NCI-H1694 (cell line): ENCODE measurements at regions not wholly inside any gene's neighbourhood (a gene's known extent, or its start where the extent isn't known, plus 50 kb on each side); places are given as distances from the start of the nearest gene placed in this dataset.

Experiments
- DNase-seq: peaks from one replicate; lab custom pipeline; 2025; lab: John Stamatoyannopoulos, UW

GRCh38 chr19:5235458-5236219 lies 105.0 kb downstream of the PTPRS start:
- no peak for DNase-seq

GRCh38 chr19:5234412-5234811 lies 106.2 kb downstream of the PTPRS start:
- no peak for DNase-seq

GRCh38 chr19:5232798-5233505 lies 107.7 kb downstream of the PTPRS start:
- DNase-seq = no peak

GRCh38 chr19:5231857-5232678 lies 108.5 kb downstream of the PTPRS start:
- no peak for DNase-seq

- DNase-seq = no peak
These were observed 109.7 kb downstream of the PTPRS start for GRCh38 chr19:5230730-5231555.

GRCh38 chr19:5229778-5230335 lies 110.8 kb downstream of the PTPRS start:
- no peak for DNase-seq

DNA sequence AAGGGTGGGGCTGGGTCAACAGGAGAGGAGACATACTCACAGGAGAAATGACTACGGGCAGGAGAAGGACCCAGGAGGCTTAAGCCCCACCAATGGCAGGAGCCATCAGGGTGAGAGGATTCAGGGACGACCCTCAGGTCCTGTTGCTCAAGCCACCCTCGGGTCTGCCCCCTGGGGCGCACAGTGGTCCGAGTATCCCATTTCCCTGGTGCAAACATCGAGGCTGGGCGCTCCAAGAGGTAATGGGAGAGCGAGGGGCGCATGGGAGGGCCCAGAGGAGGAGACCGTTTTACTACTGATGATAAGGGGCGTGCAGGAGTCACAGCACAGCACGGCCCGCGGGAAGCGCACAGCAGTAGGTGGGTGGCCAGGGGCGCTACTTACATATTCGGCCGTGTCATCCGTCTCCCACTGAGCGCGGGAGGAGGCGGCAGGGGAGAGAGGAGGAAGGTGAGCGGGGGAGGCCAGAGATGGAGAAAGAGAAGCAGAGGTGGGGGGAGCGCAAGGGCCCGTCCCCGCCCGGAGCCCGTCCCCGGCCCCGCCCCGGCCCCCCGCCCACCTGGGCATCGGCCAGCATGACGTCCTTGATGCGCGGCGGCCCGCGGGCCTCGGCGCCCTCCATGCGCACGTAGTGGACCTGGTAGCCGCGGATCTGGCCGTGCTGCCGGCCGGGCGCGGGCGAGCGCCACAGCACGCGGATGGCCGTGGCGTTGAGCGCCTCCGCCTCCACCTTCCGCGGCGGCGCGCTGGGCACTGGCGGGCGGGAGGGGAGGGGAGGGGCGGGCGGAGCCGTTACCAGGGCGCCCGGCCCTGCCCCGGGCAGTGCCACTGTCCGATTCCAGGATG lies 111.5 kb downstream of the PTPRS start:
- DNase-seq = no peak

- no peak for DNase-seq
These were observed 112.1 kb downstream of the PTPRS start for GRCh38 chr19:5228490-5228889.

DNA sequence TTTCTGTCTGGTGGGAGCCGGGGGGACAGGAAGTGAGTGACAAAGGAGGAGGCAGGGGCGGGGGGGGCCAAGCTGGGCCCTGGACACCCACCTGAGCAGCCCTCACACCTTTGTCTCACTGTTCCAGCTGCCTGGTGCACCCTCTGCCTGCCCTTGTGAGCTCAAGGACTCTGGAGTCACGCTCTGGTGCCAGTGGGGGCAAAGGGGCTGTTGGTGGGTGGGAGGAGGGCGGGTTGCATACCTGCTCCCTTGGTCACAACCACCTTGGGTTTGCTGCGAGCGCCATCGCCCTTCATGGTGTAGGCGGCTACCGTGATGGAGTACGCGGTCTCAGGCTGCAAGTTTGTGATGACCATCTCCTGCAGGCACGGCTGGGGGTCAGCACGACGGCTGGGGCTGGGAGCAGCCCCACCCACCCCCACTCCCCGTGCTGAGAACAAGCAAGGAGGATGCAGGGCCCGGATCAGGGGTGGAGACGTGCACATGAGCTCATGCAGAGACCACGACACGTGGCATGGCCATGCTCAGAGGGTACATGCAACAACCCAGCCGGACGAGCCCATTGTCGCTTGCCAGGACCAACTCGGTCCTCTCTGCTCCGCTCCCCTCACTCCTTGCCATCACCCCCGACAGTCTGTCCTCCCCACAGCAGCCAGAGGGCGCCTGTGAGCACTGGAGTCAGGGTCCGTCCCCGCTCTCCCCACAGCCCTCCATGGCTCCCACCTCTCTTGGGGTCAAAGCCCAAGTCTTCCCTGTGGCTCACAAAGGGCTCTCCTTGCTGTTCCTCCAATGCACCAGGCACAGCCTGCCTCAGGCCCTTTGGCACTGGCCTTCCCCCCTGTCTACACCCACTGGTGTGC lies 114.9 kb downstream of the PTPRS start:
- DNase-seq = no peak

GRCh38 chr19:5224480-5224879 lies 116.1 kb downstream of the PTPRS start:
- DNase-seq = no peak

- no peak for DNase-seq
These were observed 117.7 kb downstream of the PTPRS start for GRCh38 chr19:5222821-5223321.

DNA sequence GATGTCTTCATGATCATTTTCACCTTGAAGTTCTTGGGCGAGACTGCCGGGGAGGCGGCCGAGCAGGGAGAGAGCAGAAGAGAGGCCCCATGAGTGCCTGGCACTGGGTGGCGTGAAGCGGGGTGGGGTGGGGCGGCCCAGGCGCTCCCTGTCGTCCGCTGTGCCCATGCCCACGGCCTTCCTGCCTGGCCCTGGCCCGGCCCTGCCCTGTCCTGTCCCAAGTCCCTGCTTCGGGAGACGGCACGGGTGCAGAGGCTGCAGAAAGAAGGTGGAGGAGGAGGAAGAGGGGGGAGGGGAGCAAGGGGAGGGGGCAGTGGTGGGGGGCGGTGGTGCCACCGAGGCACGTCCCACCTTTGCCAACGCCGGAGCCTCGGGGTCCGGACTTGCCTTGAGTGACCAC lies 118.4 kb downstream of the PTPRS start:
- no peak for DNase-seq

DNA sequence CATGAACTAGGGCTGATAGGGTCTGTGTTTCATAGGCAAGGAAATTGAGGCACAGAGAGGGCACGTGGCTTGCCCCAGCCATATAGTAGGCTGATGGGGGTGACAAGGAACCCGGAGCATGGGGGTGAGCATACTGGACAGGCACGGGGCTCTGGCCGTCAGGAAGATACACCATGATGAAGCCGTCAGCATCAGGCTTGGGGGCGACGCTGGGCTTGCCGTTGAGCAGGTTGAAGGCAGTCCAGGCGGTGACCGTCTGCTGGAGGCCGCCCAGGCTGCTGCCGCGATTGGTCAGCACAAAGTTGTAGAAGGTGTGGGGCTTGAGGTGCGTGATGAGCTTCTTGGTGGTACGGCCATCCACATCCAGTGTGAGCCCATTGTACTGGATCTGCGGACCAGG lies 119.7 kb downstream of the PTPRS start:
- no peak for DNase-seq

GRCh38 chr19:5220361-5220760 lies 120.3 kb downstream of the PTPRS start:
- no peak for DNase-seq

GRCh38 chr19:5219551-5220304 lies 120.9 kb downstream of the PTPRS start:
- no peak for DNase-seq

DNA sequence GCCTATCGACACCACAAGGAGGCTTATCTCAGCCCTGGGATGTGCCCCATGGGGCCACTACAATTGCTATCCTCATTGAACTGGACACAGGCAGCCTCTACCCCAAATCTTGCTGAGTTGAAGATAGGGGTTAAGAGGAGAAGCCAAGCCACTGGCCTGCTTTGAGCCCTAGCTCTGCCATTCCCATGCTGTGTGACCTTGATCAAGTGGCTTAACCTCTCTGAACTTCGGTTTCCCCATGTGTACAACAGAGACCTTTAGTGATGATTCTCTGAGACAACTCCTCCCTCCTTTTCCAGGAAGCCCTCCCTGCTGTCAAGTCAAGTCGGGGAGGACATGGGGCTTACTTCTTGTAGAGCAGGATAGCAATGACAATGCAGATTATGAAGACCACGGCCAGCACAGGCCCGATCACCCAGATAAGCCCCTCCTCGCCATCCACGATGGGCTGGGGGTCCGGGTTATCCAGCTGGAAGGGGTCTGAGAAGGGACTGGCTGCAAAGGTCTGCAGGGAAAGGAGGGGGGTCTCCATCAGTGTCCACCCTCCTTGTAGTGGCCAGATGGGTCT lies 121.6 kb downstream of the PTPRS start:
- no peak for DNase-seq

DNA sequence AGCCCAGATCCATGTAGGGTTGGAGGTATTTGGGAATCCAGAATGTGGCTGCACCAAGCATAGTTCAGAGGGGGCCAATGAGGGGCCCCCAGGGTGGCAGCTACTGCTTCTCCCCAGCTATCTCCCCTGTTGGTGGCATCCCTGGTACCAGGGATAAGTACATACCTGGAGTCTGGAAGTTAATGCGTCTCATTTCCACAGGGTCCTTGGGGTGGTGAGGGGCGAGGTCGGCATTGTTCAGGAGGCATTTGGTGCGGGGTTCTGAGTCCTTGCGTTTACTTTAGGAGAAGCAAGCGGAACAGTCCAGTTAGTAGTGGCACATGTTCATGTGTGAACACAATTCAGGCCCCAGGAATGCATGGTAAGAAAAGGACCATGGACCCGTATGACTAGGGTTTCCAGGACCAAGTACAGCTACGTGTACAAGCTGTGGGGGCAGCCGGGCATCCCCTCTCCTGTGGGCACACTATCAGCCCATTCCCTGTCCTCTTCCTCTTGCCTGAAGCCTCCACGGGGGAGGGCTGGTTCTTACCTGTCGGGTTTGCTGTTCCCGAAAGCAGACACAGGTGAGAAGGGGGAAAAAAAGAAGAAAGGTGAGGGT lies 122.3 kb downstream of the PTPRS start:
- no peak for DNase-seq

- DNase-seq = no peak
These were observed 123.4 kb downstream of the PTPRS start for GRCh38 chr19:5217171-5217570.
